ENCODE measurements at regions not wholly inside any gene's neighbourhood (a gene's known extent, or its start where the extent isn't known, plus 50 kb on each side); places are given as distances from the start of the nearest gene placed in this dataset.

DNA sequence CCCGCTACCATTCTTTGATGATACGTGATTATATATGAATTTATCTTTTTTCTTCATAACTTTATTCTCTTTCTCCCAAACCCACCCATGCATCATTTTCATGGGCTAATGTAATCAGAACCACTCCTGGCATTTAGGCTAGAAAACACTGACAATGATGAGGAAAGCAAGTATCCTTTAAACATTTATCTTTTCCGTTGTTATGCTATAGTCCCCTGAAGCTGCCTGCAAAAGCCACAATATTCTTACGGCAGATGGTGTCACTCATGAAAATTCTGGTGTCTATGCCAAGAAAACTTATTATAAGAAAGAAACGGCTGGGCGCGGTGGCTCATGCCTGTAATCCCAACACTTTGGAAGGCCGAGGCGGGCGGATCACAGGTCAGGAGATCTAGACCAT, 221.8 kb upstream of the CTAGE1 start:
- 68% methylated on average over 7 of the region's 10 CpGs for WGBS (ENCODE audit: insufficient coverage, insufficient replicate concordance, low lambda C conversion rate, missing lambda C conversion rate)
- Histone ChIP-seq H3K27ac (ENCODE audit: control insufficient read depth, insufficient read depth) (no peak overlapping the region), H3K79me2 (ENCODE audit: control insufficient read depth, insufficient read depth, low read length) (no peaks in the 10 kb centered on the region), H3K27me3 (replicated peaks in 1 of 2; ENCODE audit: control insufficient read depth in 2 of 2, insufficient read depth in 2 of 2, low read length in 1 of 2) (no peaks in the 10 kb centered on the region), H3K4me3 (no peak overlapping the region), H3K4me2 (ENCODE audit: control insufficient read depth, insufficient read depth) (no peak overlapping the region), H3K4me1 (ENCODE audit: control insufficient read depth, insufficient read depth, low read length) (no peaks in the 10 kb centered on the region), H3K9me3 (replicated peaks; ENCODE audit: control insufficient read depth, insufficient read depth, low read length) (no peaks in the 10 kb centered on the region), H3K36me3 (ENCODE audit: control insufficient read depth in 2 of 2, insufficient read depth in 2 of 2, low read length in 1 of 2) (no peaks in the 10 kb centered on the region), H3K9ac (ENCODE audit: control insufficient read depth, insufficient read depth, low read length) (no peak overlapping the region), H2AFZ (ENCODE audit: control insufficient read depth, low read depth, low read length) (no peak overlapping the region), H4K20me1 (ENCODE audit: control insufficient read depth, insufficient read depth) (no peaks in the 10 kb centered on the region)
- DNase-seq (ENCODE audit: low read depth, low spot score) (no peak), ATAC-seq (no peak), FAIRE-seq (no peak)
- TF ChIP-seq, protein P1, sequence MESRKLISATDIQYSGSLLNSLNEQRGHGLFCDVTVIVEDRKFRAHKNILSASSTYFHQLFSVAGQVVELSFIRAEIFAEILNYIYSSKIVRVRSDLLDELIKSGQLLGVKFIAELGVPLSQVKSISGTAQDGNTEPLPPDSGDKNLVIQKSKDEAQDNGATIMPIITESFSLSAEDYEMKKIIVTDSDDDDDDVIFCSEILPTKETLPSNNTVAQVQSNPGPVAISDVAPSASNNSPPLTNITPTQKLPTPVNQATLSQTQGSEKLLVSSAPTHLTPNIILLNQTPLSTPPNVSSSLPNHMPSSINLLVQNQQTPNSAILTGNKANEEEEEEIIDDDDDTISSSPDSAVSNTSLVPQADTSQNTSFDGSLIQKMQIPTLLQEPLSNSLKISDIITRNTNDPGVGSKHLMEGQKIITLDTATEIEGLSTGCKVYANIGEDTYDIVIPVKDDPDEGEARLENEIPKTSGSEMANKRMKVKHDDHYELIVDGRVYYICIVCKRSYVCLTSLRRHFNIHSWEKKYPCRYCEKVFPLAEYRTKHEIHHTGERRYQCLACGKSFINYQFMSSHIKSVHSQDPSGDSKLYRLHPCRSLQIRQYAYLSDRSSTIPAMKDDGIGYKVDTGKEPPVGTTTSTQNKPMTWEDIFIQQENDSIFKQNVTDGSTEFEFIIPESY (IDR thresholded peaks at IDR 0.05): no peak
- no peak for TF ChIP-seq NR2F1 (conservative IDR thresholded peaks at IDR 0.05)
- TF ChIP-seq TCF12 (IDR thresholded peaks at IDR 0.05; ENCODE audit: low read depth, low read length): no peak
- TF ChIP-seq NRF1 (conservative IDR thresholded peaks at IDR 0.05; ENCODE audit: low read depth, low read length): no peak
- TF ChIP-seq SIX5 (IDR thresholded peaks at IDR 0.05; ENCODE audit: low read depth, low read length, severe bottlenecking): no peak
- TF ChIP-seq TBL1XR1 (IDR thresholded peaks at IDR 0.05; ENCODE audit: low read depth, low read length): no peak
- no peak for TF ChIP-seq KAT2A (conservative IDR thresholded peaks at IDR 0.05; ENCODE audit: control insufficient read depth, low read depth, low read length)
- TF ChIP-seq SPI1 (IDR thresholded peaks at IDR 0.05; ENCODE audit: borderline replicate concordance, insufficient read depth, low read depth, low read length): no peak
- TF ChIP-seq, protein P2, sequence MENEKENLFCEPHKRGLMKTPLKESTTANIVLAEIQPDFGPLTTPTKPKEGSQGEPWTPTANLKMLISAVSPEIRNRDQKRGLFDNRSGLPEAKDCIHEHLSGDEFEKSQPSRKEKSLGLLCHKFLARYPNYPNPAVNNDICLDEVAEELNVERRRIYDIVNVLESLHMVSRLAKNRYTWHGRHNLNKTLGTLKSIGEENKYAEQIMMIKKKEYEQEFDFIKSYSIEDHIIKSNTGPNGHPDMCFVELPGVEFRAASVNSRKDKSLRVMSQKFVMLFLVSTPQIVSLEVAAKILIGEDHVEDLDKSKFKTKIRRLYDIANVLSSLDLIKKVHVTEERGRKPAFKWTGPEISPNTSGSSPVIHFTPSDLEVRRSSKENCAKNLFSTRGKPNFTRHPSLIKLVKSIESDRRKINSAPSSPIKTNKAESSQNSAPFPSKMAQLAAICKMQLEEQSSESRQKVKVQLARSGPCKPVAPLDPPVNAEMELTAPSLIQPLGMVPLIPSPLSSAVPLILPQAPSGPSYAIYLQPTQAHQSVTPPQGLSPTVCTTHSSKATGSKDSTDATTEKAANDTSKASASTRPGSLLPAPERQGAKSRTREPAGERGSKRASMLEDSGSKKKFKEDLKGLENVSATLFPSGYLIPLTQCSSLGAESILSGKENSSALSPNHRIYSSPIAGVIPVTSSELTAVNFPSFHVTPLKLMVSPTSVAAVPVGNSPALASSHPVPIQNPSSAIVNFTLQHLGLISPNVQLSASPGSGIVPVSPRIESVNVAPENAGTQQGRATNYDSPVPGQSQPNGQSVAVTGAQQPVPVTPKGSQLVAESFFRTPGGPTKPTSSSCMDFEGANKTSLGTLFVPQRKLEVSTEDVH (IDR thresholded peaks at IDR 0.05; ENCODE audit: low read depth, partially characterized antibody): no peak
- ChIA-PET POLR2A (no interaction called here), RAD21 (ENCODE audit: unreplicated experiment) (no interaction called here), CTCF (no interaction called here), SMC1A (ENCODE audit: uncharacterized antibody, unreplicated experiment) (no interaction called here)
- BruUV-seq (replicated peaks): no TSS peak
- intact Hi-C loops (cut with micrococcal nuclease; ENCODE audit: unreplicated experiment) (no loop called here), in situ Hi-C loops (cut with MboI) (no loop called here)

Data from GM12878 (cell line).